ENCODE measurements at regions not wholly inside any gene's neighbourhood (a gene's known extent, or its start where the extent isn't known, plus 50 kb on each side); places are given as distances from the start of the nearest gene placed in this dataset.

DNA sequence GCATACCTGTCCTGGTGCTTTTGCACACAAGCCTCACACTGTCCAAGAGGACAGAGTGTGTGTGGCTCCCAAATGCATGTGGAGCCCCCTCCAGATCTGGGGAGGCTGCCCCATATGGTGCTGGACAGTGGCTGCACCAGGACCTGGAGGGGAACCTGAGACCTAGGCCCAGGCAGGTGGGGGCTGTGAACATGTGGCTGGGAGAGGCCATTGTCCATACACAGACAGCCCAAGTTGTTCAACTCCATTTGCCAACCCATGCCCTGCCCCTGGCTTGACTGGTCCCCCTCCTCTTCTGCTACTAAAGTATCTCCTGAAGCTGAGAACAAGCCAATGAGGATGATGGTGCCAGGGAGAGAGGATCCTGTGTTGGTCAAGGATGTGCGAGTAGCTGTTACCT, 94.0 kb downstream of the ING1 start:
- no peak for DNase-seq (ENCODE audit: low read depth)
- no peak overlapping the region for H3K4me3 ChIP-seq (ENCODE audit: low read length)
- TF ChIP-seq, protein P1, sequence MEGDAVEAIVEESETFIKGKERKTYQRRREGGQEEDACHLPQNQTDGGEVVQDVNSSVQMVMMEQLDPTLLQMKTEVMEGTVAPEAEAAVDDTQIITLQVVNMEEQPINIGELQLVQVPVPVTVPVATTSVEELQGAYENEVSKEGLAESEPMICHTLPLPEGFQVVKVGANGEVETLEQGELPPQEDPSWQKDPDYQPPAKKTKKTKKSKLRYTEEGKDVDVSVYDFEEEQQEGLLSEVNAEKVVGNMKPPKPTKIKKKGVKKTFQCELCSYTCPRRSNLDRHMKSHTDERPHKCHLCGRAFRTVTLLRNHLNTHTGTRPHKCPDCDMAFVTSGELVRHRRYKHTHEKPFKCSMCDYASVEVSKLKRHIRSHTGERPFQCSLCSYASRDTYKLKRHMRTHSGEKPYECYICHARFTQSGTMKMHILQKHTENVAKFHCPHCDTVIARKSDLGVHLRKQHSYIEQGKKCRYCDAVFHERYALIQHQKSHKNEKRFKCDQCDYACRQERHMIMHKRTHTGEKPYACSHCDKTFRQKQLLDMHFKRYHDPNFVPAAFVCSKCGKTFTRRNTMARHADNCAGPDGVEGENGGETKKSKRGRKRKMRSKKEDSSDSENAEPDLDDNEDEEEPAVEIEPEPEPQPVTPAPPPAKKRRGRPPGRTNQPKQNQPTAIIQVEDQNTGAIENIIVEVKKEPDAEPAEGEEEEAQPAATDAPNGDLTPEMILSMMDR (conservative IDR thresholded peaks at IDR 0.05; ENCODE audit: low read depth, low read length), result no peak

DNA sequence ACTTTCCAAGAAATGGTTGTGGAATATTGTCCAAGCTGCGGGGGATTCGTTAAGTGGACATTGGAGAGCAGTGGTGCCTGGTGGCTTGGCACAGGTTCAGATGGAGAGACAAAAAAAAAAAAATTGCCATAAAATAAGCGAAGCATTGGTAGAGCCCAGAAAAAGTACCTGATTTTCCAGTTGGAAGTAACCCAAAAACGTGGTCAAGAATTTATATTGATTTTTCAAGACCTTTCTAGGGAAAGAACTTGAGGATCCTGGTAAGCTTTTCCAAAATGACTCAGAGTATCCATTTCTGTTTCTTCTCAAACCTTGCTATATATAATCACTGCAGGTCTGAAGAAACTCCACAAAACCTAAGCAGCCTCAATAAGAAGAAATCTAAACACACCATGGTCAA, 94.6 kb downstream of the ING1 start:
- TF ChIP-seq, protein P1 (conservative IDR thresholded peaks at IDR 0.05; ENCODE audit: low read depth, low read length), result no peak
- DNase-seq (ENCODE audit: low read depth), result no peak
- no peak overlapping the region for H3K4me3 ChIP-seq (ENCODE audit: low read length)

DNA sequence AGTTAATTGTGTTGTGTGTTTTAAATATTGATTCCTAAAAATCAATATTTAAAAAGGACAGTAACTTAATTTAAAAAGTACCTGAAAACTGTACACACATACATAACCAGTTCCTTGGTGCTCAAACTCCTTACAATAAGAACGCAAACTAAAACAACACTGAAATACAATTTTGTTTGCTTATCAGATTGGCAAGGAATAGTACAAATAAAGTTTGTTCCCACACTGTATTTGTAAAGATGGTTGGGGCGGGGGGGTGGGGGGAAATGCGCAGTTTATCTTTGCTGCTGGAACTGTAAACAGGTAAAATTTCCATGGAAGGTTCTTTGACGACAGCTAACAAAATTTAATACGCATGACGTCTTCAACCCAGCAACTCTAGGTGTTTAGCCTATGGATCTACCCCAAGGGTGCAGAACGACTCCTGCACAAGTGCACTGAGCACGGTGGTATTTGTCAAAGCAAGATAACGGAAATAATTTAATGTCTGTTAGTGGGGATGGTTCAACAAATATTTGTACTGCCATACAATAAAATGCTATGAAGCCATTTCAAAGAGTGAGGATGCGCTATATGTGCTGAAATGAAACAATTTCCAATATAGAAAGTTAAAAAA, 96.5 kb downstream of the ING1 start:
- H3K4me3 ChIP-seq (ENCODE audit: low read length), result no peak overlapping the region
- no peak for DNase-seq (ENCODE audit: low read depth)

DNA sequence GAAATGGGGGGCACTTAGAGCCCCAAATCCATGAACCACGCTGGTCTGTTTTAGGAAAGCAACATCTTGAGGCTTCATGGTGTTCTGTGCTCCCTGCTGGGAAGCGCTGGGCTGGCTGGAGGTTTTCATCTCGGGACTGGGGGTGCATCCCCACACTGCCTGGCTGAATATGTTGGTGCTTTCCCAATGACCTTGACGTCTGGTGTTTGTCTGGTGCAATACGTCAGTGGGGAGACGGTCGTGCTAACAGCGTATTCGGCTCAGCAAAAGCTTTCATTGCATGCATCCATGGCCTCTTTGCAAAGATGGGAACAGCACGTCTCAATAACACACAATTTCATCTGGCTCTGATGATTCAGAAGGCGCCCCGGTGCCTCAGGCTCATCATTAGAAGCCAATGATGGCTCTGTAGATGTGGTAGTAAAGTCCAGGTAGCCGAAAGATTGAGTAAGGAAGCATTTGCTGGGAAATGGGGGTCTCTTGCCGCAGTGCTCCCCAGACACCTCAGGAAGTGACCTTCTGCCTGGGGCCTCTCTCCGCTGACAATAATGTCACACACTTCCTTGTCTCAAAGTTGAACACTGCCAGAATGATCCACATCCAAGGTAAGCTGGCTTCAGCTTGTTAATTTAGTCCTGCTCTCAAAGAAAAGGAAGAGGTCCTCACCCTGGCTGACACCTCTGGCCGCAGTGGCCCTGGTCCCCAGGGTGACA, 97.7 kb downstream of the ING1 start:
- TF ChIP-seq, protein P1 (conservative IDR thresholded peaks at IDR 0.05; ENCODE audit: low read depth, low read length), result no peak
- no peak for DNase-seq (ENCODE audit: low read depth)
- H3K4me3 ChIP-seq (ENCODE audit: low read length), result no peak overlapping the region

More for the DNA sequence above, 96.5 kb downstream of the ING1 start:
- TF ChIP-seq, protein P1 (conservative IDR thresholded peaks at IDR 0.05; ENCODE audit: low read depth, low read length), result no peak

DNA sequence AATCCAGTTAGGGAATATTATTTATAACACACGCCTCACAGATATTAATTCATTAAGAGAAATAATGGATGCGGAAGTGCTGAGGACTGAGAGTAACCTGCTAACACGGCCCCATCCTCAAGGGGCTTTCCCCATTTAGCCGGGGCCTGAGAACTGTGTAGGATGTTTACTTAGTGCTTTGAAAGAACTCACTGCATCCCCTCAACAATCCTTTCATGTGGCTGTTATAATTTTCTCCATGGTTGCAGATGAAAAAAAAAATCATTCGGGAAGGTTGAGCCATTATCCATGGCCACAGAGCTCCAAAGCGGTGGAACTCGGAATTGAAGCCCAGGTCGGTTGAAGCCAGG, 98.2 kb downstream of the ING1 start:
- TF ChIP-seq, protein P1 (conservative IDR thresholded peaks at IDR 0.05; ENCODE audit: low read depth, low read length), result peak; percentile 1

DNA sequence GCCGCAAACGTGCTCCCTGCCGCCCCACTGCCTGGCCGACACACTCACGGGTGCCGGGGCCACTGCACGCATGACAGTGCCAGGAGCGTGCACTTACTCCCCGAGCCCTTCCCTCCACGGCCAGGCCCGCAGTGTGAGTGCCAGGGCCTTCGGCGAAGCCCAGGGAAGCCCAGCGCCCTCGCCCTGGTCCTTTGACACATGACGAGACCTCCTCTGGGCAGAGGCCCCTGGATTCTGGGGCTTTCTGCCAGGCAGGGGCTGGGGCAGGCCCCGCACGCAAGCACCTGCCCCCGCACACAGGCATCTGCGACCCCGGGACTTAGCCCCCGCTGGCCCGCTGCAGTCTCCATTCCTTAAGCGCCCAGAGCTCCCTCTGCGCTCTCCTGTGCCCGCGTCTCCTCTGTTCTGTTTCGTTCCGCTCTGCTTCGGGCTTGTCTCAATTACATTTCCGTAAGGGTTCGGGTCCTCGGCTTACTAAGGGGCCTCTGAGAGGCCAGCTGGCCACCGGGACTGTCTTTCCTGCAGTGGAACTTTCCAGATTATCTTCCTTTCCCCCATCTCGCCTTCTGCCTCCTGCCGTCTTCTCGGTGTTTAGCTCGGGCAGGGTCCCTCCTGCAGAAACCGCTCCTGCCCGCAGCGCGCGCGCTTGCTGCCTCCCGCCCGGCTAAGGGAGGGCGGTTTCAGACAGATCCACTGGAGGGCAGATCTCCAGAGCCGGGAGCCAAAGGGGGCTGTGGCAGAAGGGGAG, 98.8 kb downstream of the ING1 start:
- H3K4me3 ChIP-seq (ENCODE audit: low read length), result peak overlapping the region; percentile 35
- DNase-seq (ENCODE audit: low read depth), result no peak
- TF ChIP-seq, protein P1 (conservative IDR thresholded peaks at IDR 0.05; ENCODE audit: low read depth, low read length), result peak; percentile 18

More for the DNA sequence above, 98.2 kb downstream of the ING1 start:
- DNase-seq (ENCODE audit: low read depth), result no peak
- H3K4me3 ChIP-seq (ENCODE audit: low read length), result no peak overlapping the region
